ENCODE measurements at regions not wholly inside any gene's neighbourhood (a gene's known extent, or its start where the extent isn't known, plus 50 kb on each side); places are given as distances from the start of the nearest gene placed in this dataset.

DNA sequence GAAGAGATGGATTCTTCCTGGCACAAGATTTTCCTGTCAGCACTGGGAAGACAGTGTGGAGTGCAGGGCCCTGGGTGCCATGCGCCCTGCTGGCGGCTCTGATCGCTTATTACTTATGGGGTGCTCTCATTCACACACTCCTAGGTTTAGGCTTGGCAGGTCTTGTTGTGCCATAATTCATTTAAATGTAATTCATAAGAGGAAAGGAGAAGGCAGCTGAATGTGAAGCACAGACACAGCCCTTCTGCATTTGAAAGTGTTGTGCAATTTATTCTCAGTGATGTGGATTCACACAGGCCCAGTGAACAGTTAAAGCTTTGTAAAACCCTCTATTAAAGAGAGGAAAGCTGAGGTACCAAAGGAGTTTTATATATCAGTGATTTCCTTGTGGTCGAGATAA is 249.7 kb downstream of the C4orf33 start:
- WGBS (ENCODE audit: insufficient coverage, low coverage, low lambda C conversion rate, missing lambda C conversion rate): 84% methylated on average over 4 of the region's 4 CpGs
- intact Hi-C loops (cut with DNase I): no loop called here

DNA sequence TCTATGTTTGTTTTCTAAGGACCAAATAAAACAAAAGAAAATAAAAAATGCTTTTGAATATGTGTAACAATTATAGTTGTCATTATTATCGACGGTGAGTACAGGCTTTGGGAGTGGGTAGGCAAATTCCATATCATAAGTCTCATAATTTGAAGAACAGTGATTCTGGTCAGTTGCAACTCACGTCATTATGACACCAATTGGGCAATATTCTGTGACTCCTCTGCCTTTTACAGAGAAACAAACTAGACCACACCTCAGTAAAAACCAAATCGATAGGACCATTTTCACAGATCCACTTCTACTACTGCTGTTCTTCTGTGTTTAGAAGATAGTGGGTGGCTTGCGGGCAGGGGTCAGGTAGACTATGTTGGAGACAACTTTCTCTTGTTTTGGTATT is 250.1 kb downstream of the C4orf33 start:
- DNase-seq (no peak), ATAC-seq (no peak)
- H3K27me3 ChIP-seq: no peaks in the 10 kb centered on the region
- intact Hi-C loops (cut with DNase I): no loop called here
- TF ChIP-seq, protein P1, sequence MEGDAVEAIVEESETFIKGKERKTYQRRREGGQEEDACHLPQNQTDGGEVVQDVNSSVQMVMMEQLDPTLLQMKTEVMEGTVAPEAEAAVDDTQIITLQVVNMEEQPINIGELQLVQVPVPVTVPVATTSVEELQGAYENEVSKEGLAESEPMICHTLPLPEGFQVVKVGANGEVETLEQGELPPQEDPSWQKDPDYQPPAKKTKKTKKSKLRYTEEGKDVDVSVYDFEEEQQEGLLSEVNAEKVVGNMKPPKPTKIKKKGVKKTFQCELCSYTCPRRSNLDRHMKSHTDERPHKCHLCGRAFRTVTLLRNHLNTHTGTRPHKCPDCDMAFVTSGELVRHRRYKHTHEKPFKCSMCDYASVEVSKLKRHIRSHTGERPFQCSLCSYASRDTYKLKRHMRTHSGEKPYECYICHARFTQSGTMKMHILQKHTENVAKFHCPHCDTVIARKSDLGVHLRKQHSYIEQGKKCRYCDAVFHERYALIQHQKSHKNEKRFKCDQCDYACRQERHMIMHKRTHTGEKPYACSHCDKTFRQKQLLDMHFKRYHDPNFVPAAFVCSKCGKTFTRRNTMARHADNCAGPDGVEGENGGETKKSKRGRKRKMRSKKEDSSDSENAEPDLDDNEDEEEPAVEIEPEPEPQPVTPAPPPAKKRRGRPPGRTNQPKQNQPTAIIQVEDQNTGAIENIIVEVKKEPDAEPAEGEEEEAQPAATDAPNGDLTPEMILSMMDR (IDR thresholded peaks at IDR 0.05): no peak
- TF ChIP-seq POLR2A (IDR thresholded peaks at IDR 0.05): no peak
- 81% methylated on average over 5 of the region's 5 CpGs for WGBS (ENCODE audit: insufficient coverage, low coverage, low lambda C conversion rate, missing lambda C conversion rate)
- no peak overlapping the region for H3K27ac ChIP-seq
- H3K36me3 ChIP-seq: no peaks in the 10 kb centered on the region
- no peaks in the 10 kb centered on the region for H3K9me3 ChIP-seq
- H3K4me3 ChIP-seq: no peak overlapping the region
- peaks cover 0 to 9% (median 0%) of the 10 kb centered on the region in 4 donors for H3K4me1 ChIP-seq

More for the DNA sequence above, 249.7 kb downstream of the C4orf33 start:
- DNase-seq (no peak), ATAC-seq (no peak)
- Histone ChIP-seq H3K36me3 (no peaks in the 10 kb centered on the region), H3K27ac (no peak overlapping the region), H3K9me3 (no peaks in the 10 kb centered on the region), H3K27me3 (no peaks in the 10 kb centered on the region), H3K4me1 (peaks cover 0 to 9% (median 0%) of the 10 kb centered on the region in 4 donors), H3K4me3 (no peak overlapping the region)
- TF ChIP-seq, protein P1 (IDR thresholded peaks at IDR 0.05): no peak
- TF ChIP-seq POLR2A (IDR thresholded peaks at IDR 0.05): no peak

DNA sequence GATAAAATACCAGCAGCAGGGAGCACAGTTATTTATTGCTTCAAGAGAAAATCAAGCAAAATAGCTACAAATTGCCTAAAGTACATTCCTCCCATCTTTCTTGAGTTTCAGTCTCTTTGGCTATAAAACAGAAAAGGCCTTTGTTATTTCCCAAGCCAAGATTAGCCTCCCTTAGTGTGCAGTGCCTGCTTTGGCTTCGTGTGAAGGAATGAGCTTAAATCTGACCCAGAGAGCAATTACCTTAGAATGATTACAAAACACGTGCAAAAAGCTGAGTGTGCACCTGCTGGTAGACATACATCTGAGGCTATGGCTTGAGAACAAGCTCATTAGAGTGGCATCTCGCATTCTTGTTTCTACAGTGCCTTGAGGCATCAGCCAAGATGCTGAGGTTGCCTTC is 250.8 kb downstream of the C4orf33 start:
- intact Hi-C loops (cut with DNase I): no loop called here
- H3K4me1 ChIP-seq: peaks cover 0 to 9% (median 0%) of the 10 kb centered on the region in 4 donors
- H3K9me3 ChIP-seq: no peaks in the 10 kb centered on the region
- no peak for ATAC-seq
- no peak overlapping the region for H3K4me3 ChIP-seq
- no peaks in the 10 kb centered on the region for H3K27me3 ChIP-seq
- no peak for TF ChIP-seq POLR2A (IDR thresholded peaks at IDR 0.05)
- TF ChIP-seq, protein P1 (IDR thresholded peaks at IDR 0.05): no peak
- DNase-seq: no peak
- 37% methylated on average over 3 of the region's 3 CpGs for WGBS (ENCODE audit: insufficient coverage, low coverage, low lambda C conversion rate, missing lambda C conversion rate)
- no peaks in the 10 kb centered on the region for H3K36me3 ChIP-seq
- no peak overlapping the region for H3K27ac ChIP-seq

DNA sequence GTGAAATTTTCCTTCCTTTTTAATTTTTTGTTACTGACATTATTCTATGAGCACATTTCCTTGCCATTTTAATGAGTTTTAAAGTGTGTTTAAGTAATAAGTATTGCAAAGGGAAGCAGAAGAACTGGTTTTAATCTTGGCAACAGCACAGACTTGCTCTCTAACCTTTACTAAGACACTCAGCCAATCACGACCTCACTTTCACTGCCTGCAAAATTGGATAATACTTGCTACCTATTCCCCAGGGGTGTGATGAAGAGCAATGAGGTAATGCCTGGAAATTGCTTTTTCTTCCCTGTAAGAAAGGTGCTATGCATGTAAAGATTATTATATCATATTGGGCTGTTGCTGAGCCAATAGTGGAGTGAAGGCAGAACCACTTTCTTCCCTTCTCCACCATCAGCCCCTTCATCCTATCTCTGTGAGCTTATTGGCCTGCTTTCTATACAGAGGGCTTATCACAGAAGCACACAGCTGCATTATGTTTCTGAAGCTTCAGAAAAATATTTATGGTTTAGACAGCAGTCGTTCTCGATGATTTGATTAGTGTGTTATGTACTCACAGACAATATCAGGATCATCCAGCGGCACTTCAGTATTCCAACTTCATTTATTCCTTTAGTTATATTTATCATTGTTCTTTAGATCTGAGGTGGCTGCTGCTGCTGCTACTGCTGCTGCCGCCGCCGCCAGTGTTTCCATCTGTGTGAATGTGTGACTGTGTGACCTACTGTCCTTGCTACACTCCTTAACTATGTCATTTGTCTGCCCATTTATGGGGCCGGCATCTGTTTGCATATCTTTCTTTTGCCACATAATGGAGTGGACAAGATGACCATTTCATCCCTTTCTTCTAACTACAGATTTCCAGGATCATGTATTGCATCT is 255.1 kb downstream of the C4orf33 start:
- no peaks in the 10 kb centered on the region for H3K27me3 ChIP-seq
- TF ChIP-seq, protein P1 (IDR thresholded peaks at IDR 0.05): no peak
- TF ChIP-seq POLR2A (IDR thresholded peaks at IDR 0.05): no peak

More for the DNA sequence above, 255.1 kb downstream of the C4orf33 start:
- no peaks in the 10 kb centered on the region for H3K4me1 ChIP-seq
- no peak overlapping the region for H3K4me3 ChIP-seq
- intact Hi-C loops (cut with DNase I): no loop called here
- H3K9me3 ChIP-seq: no peaks in the 10 kb centered on the region
- 68% methylated on average over 8 of the region's 8 CpGs for WGBS (ENCODE audit: insufficient coverage, low coverage, low lambda C conversion rate, missing lambda C conversion rate)
- no peaks in the 10 kb centered on the region for H3K36me3 ChIP-seq
- no peak for DNase-seq
- H3K27ac ChIP-seq: no peak overlapping the region
- no peak for ATAC-seq

Measured in right lobe of liver (tissue), 6 donors.